G401.6 (cell line): ENCODE measurements at regions not wholly inside any gene's neighbourhood (a gene's known extent, or its start where the extent isn't known, plus 50 kb on each side); places are given as distances from the start of the nearest gene placed in this dataset.

Experiments used
- FAIRE-seq: peaks from 2 replicates; lab custom pipeline; 2012; peaks lifted over from hg19 to GRCh38; lab: Jason Lieb, UNC

- FAIRE-seq = no peak
These were observed 631.6 kb upstream of the CDH18 start for GRCh38 chr5:20619591-20619990.

DNA sequence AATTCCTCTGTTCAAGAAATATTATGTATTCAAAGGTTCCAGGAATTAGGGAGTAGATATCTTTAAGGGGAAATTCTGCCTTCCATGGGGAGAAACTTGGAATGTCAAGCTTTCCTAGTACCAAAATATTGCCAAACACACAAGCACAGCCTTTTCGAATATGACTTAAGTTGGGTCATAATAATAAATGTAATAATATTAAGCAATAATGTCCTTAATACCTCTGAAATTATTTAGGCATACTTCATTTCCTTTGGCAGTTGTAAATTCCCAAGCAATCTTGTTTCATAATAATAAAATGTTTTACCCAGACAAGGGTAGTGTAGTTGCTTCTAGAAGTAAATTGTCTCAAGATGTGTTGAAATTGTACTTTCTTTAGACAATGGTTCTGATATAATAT is 630.3 kb upstream of the CDH18 start:
- no peak for FAIRE-seq

- no peak for FAIRE-seq
These were observed 629.8 kb upstream of the CDH18 start for GRCh38 chr5:20617841-20618240.

GRCh38 chr5:20615888-20616563 is 628.0 kb upstream of the CDH18 start:
- no peak for FAIRE-seq

DNA sequence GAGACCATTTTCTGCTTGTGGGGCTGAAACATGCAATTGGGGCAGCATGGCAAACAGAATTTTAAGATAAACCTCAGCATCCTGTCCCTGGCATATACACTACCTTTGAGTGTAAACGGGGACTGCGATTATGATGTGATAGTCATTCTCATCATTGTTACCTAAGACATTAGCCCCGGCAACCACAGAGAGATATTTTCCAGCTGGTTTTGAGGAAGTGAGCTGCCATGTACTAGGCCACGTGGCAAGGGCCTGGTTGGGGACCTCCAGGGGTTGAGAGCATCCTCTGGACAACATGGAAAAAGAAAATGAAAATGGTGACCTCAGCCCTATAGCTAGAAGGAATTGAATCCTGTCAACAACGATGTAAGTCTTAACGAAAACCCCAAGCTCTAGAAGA is 623.6 kb upstream of the CDH18 start:
- no peak for FAIRE-seq

DNA sequence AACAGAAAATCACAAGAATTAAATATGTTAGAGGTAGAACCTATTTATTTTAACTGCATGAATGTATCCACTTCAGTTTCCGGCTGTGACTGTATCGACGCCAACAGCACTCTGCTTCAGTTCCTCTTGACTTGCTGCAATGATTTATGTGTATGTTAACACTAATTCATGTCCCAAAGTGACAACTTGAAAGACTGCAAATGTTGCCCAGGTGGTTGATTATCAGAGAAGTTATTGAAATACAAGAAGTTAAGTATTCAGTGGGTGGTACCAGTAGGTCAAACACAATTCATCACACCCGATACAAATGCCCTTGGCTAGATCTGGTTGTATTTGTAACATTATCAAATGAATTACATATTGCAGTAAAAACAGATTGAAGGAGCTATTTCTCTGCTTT is 622.7 kb upstream of the CDH18 start:
- FAIRE-seq = no peak

- no peak for FAIRE-seq
These were observed 621.1 kb upstream of the CDH18 start for GRCh38 chr5:20609126-20609525.

- no peak for FAIRE-seq
These were observed 620.6 kb upstream of the CDH18 start for GRCh38 chr5:20608567-20608966.

DNA sequence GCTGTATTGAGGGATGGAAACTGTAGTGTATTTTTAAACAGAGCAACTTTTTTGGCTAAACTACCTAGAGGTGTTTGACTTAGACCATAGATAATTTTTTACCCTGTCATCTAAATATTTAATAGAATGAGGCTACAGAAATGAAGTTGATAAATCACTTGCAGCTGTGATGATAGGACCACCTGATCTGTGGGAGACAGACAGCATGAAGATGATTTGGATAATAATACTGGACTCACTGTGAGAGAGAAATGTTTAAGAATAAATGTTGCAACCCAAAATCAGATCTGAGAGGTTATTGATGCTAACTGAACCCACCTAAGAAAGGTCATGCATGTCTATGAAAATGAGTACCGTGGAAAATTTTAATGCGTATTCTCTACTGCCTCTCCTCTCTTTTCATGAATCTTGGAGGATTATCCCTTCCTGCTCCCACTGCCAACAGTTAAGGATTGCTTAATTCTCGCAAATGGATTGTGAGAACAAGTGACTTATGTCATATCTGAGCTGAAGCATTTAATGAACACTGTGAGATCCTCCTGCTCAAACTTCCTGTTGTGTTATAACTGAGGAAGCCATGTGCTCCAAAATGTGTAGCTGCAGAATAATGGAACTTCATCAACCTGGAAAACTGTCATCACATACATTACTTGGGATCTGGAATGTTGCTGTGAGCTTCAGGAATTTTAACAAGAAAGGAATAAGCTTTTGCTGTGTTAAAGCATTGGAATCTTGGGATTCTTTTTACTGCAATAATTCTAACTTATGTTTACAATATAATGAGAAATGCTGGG is 617.9 kb upstream of the CDH18 start:
- FAIRE-seq = no peak

GRCh38 chr5:20604992-20605391 is 617.0 kb upstream of the CDH18 start:
- no peak for FAIRE-seq

GRCh38 chr5:20601678-20602100 is 613.7 kb upstream of the CDH18 start:
- FAIRE-seq = no peak

- no peak for FAIRE-seq
These were observed 602.4 kb upstream of the CDH18 start for GRCh38 chr5:20590356-20590755.

DNA sequence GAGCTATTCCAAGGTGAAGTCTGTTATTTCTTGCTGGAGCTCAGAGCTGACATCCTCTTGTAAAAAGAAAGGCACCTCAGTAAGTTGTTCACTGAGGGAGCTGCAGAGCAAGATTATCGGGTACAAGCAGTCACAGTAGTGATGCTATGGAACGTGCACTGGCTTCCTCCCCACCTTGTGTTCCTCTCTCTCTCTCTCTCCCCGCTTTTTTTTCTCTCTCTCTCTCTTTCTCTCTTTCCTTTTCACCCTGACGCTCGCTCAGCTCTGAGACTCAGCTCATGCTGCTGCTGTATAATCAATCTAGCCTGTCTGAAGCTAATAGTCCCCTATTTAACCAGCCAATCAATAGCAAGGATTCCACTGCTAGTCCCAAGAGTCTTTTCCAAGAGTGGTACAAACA is 587.6 kb upstream of the CDH18 start:
- FAIRE-seq = no peak

- no peak for FAIRE-seq
These were observed 586.6 kb upstream of the CDH18 start for GRCh38 chr5:20574576-20574975.

DNA sequence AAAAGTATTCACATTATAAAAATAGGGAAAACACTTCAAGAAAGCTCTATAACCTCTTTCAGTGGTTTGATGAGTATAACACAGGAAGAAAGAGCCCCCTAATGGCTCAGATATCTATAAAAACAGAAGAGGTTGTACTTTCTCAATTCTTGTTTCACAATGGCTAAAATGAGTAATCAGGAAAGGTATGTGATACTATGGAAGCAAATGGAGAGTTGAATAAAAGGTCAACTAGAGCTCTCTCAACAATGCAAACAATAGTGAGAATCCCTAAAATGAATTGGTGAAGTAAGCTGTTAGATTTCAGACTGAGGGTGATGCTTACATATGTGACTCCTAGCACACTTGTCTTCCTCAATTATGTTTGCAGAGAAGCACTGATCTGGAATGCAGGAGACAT is 584.6 kb upstream of the CDH18 start:
- FAIRE-seq = no peak

DNA sequence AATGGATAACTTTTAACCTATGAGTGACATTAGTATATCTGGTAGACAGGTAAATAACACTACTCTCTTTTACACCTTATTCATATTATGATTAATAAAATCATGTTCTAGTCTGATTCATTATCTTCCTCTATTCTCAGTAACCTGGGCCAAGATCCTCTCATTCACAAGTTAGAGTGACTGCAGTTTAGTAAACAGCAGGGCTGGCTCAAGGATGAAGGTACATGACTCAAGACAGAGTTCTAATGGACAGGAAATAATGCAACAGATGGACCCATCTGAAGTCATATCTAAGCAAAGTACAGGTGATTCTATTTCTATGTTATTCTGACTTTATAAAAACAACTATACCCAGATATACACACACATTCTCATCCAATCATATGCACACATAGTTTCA is 582.5 kb upstream of the CDH18 start:
- no peak for FAIRE-seq

DNA sequence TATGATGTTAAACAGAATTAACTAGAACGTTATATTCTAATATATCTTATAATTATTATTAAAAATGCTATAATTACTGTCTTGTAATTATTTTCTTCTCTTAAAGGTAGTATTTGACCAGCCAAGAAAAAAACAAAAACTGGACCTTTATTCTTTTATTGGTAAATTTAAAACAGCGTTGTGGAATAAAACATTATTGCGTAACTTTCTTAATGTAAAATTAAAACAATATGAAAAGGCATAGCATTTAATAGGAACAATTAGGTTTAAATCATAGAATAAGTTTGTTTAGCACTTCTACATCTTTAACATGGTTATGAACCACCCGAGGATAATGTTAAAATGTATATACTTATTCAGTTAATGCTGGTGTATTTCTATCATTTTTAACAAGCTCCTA is 574.5 kb upstream of the CDH18 start:
- FAIRE-seq = peak; percentile 69

- FAIRE-seq = no peak
These were observed 571.8 kb upstream of the CDH18 start for GRCh38 chr5:20559845-20560244.

- no peak for FAIRE-seq
These were observed 568.2 kb upstream of the CDH18 start for GRCh38 chr5:20556115-20556763.

DNA sequence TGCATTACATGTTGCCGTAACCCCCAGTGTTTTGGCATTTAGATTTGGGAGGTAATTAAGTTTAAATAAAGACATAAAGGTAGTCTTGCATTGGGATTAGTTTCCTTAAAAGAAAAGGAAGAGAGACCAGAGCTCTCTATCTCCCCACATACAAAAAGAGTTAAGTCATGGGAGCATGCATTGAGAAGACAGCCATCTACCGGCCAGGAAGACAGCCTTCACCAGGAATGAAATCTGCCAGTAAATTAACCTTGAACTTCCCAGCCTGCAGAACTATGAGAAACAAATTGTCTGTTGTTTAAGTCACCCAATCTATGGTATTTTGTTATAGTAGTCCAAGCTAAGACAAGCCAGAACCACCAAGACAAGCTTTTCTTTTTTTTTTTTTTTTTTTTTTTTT is 567.0 kb upstream of the CDH18 start:
- FAIRE-seq = no peak

GRCh38 chr5:20554001-20554400 is 566.0 kb upstream of the CDH18 start:
- no peak for FAIRE-seq

- FAIRE-seq = no peak
These were observed 550.1 kb upstream of the CDH18 start for GRCh38 chr5:20537911-20538703.

DNA sequence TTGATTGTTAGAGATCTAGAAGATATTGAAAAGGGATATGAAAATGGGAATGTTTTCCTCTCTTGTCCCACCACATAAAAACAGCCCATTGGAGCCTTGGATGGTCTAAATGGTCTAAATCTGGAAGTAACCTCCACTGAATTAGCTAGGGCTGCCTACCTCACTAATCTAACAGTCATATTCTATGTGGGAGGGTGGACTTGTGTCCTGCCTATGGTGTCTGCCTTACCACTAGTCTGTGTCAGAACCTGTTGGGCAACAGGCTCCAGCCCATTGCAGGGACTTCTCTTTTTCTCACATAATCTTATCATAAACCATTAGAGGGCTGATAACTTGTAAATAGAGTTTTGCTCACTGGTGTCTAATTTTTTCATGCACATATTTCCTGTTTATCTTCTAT is 548.8 kb upstream of the CDH18 start:
- no peak for FAIRE-seq
